IMR-90 (cell line): ENCODE measurements at regions not wholly inside any gene's neighbourhood (a gene's known extent, or its start where the extent isn't known, plus 50 kb on each side); places are given as distances from the start of the nearest gene placed in this dataset.

Experiments used
- ATAC-seq: fragments of 200-7000 bp; cut with Tn5 transposase; 2 replicates; pipeline ENCODE4 v1.9.1; 2020; ENCODE audit warnings: low read depth, mild to moderate bottlenecking, moderate library complexity
- BruUV-seq: library from RNA; stranded (reverse); fragments of 400-500 nt; replicated peaks from 2 replicates; lab custom pipeline; 2021; lab: Mats Ljungman, UMichigan
- CTCF ChIA-PET: fragments of 300-600 bp; formaldehyde crosslinking; extraction: SDS; loops from one replicate; lab custom pipeline; 2021; ENCODE audit warnings: antibody characterized with exemption; lab: Yijun Ruan, JAX
- POLR2A ChIA-PET: fragments of 300-600 bp; sonication (Branson Sonifier 250); formaldehyde crosslinking; loops from one replicate; lab custom pipeline; 2022; ENCODE audit warnings: antibody characterized with exemption; ENCODE audit not compliant: unreplicated experiment; lab: Charles Lee
- DNase-seq: peaks from one replicate; pipeline ENCODE4 v3.0.0; 2013
- H2AFZ ChIP-seq: replicated peaks from 2 replicates; pipeline ENCODE3; 2013; ENCODE audit warnings: low read length, mild to moderate bottlenecking; ENCODE audit not compliant: poor library complexity
- H2AK5ac ChIP-seq: 2 replicates; pipeline ENCODE4 v1.6.1; 2013; ENCODE audit warnings: low read depth, low read length, inconsistent platforms
- H2AK9ac ChIP-seq: replicated peaks from 2 replicates; pipeline ENCODE3; 2013; ENCODE audit warnings: mild to moderate bottlenecking, low read depth, low read length, moderate library complexity; ENCODE audit not compliant: poor library complexity
- H2BK120ac ChIP-seq: 2 replicates; pipeline ENCODE4 v1.6.1; 2013; ENCODE audit warnings: low read depth, low read length, inconsistent platforms
- H2BK15ac ChIP-seq: 3 replicates; pipeline ENCODE4 v1.6.1; 2013; ENCODE audit warnings: low read depth, low read length, inconsistent platforms
- H2BK20ac ChIP-seq: 2 replicates; pipeline ENCODE4 v1.6.1; 2013; ENCODE audit warnings: low read depth, mild to moderate bottlenecking, inconsistent platforms, low read length, moderate library complexity
- H2BK5ac ChIP-seq: 2 replicates; pipeline ENCODE4 v1.6.1; 2013; ENCODE audit warnings: mild to moderate bottlenecking, low read depth, low read length, inconsistent platforms; ENCODE audit not compliant: poor library complexity, severe bottlenecking
- H3K14ac ChIP-seq: replicated peaks from 2 replicates; pipeline ENCODE4 v1.6.1; 2013; ENCODE audit warnings: low read depth, low read length, inconsistent platforms
- H3K18ac ChIP-seq: 2 replicates; pipeline ENCODE4 v1.6.1; 2013; ENCODE audit warnings: low read depth, low read length, control low read depth
- H3K23ac ChIP-seq: 2 replicates; pipeline ENCODE4 v1.6.1; 2013; ENCODE audit warnings: low read depth, low read length, inconsistent platforms
- H3K27ac ChIP-seq: 2 replicates; pipeline ENCODE4 v1.5.1; 2013; ENCODE audit warnings: mild to moderate bottlenecking, control low read depth, low read length; ENCODE audit not compliant: insufficient read depth
- H3K27me3 ChIP-seq: 2 replicates; pipeline ENCODE4 v1.6.1; 2013; ENCODE audit warnings: low read length; ENCODE audit not compliant: control insufficient read depth, insufficient read depth
- H3K36me3 ChIP-seq: 2 replicates; pipeline ENCODE4 v1.6.1; 2013; ENCODE audit warnings: low read length, mixed read lengths; ENCODE audit not compliant: control insufficient read depth, insufficient read depth
- H3K4ac ChIP-seq: 2 replicates; pipeline ENCODE4 v1.6.1; 2013; ENCODE audit warnings: low read depth, low read length, inconsistent platforms
- H3K4me1 ChIP-seq: 2 replicates; pipeline ENCODE4 v1.6.1; 2013; ENCODE audit warnings: low read length, mixed read lengths; ENCODE audit not compliant: control insufficient read depth, insufficient read depth
- H3K4me2 ChIP-seq: 2 replicates; pipeline ENCODE4 v1.6.1; 2013; ENCODE audit warnings: low read depth, mild to moderate bottlenecking, control low read depth, low read length, moderate library complexity
- H3K4me3 ChIP-seq: 2 replicates; pipeline ENCODE4 v1.5.1; 2013; ENCODE audit warnings: low read depth, mild to moderate bottlenecking, control low read depth, low read length, moderate library complexity; ENCODE audit not compliant: insufficient read depth
- H3K56ac ChIP-seq: 2 replicates; pipeline ENCODE4 v1.6.1; 2013; ENCODE audit warnings: low read length, inconsistent platforms; ENCODE audit not compliant: insufficient read depth; ENCODE audit errors: extremely low read depth
- H3K79me1 ChIP-seq, 2 experiments: 2 replicates each; pipeline ENCODE4 v1.6.1; 2013; ENCODE audit warnings: low read length in 2 of 2, inconsistent platforms in 1 of 2, low read depth in 1 of 2
- H3K9ac ChIP-seq: 2 replicates; pipeline ENCODE4 v1.6.1; 2013; ENCODE audit warnings: low read depth, low read length, control low read depth
- H3K9me1 ChIP-seq: 2 replicates; pipeline ENCODE4 v1.6.1; 2013; ENCODE audit warnings: low read length, inconsistent platforms; ENCODE audit not compliant: insufficient read depth
- H3K9me3 ChIP-seq: 2 replicates; pipeline ENCODE4 v1.6.1; 2013; ENCODE audit warnings: low read length; ENCODE audit not compliant: control insufficient read depth, insufficient read depth
- H4K20me1 ChIP-seq: 2 replicates; pipeline ENCODE4 v1.6.1; 2013; ENCODE audit warnings: low read length, inconsistent platforms; ENCODE audit not compliant: insufficient read depth
- H4K5ac ChIP-seq: 2 replicates; pipeline ENCODE4 v1.6.1; 2013; ENCODE audit warnings: mild to moderate bottlenecking, low read depth, low read length, control low read depth
- H4K8ac ChIP-seq, 2 experiments: 2 replicates each; pipeline ENCODE4 v1.6.1; 2013; ENCODE audit warnings: low read depth in 2 of 2, low read length in 2 of 2, control low read depth in 1 of 2, inconsistent platforms in 1 of 2
- H4K91ac ChIP-seq: 2 replicates; pipeline ENCODE4 v1.6.1; 2013; ENCODE audit warnings: low read depth, low read length, inconsistent platforms; ENCODE audit not compliant: insufficient read depth
- CHD1 ChIP-seq: IDR thresholded peaks from 2 replicates; pipeline ENCODE4 v1.6.1; 2012; ENCODE audit warnings: low read depth, low read length, improper control_type of control experiment
- FOS ChIP-seq: fragments of 150-350 bp; IDR thresholded peaks from 2 replicates; pipeline ENCODE4 v1.6.1; 2016; ENCODE audit warnings: low read depth, low read length
- MAFK ChIP-seq: IDR thresholded peaks from 2 replicates; pipeline ENCODE4 v1.6.1; 2012; ENCODE audit warnings: low read depth, low read length, improper control_type of control experiment
- MXI1 ChIP-seq: IDR thresholded peaks from 2 replicates; pipeline ENCODE4 v1.6.1; 2012; ENCODE audit warnings: low read depth, mild to moderate bottlenecking, low read length, moderate library complexity, borderline replicate concordance
- NFE2L2 ChIP-seq: fragments of 150-350 bp; IDR thresholded peaks from 2 replicates; pipeline ENCODE4 v1.6.1; 2016; ENCODE audit warnings: low read depth, mild to moderate bottlenecking, low read length
- RAD21 ChIP-seq: IDR thresholded peaks from 2 replicates; pipeline ENCODE4 v1.6.1; 2012; ENCODE audit warnings: low read length, improper control_type of control experiment
- SMC3 ChIP-seq: fragments of 150-350 bp; IDR thresholded peaks from 2 replicates; pipeline ENCODE4 v1.6.1; 2016; ENCODE audit warnings: low read depth, mild to moderate bottlenecking, antibody characterized with exemption, low read length, moderate library complexity
- WGBS, 2 experiments: methylation state at CpG; one replicate each; pipeline versions ENCODE4 v1.1.5 to v1.1.7; 2013; ENCODE audit warnings: missing lambda C conversion rate in 2 of 2; ENCODE audit not compliant: insufficient read length in 1 of 2; ENCODE audit errors: extremely low coverage in 2 of 2; 5-methylcytosine and 5-hydroxymethylcytosine counted together
- dilution Hi-C: fragments of 300-500 bp; cut with HindIII; formaldehyde crosslinking; loops from one replicate; pipeline ENCODE4 v1.14.3; 2018; ENCODE audit warnings: low sequenced_read_pairs; ENCODE audit not compliant: unreplicated experiment
- in situ Hi-C: fragments of 300-500 bp; cut with MboI; formaldehyde crosslinking; loops from 3 replicates; pipeline ENCODE4 v1.14.3; 2019; ENCODE audit warnings: low sequenced_read_pairs, inconsistent platforms, mixed read lengths
- intact Hi-C: fragments of 100-400 bp; cut with micrococcal nuclease; formaldehyde crosslinking; loops from 2 replicates; pipeline ENCODE4 v1.10.0; 2022

DNA sequence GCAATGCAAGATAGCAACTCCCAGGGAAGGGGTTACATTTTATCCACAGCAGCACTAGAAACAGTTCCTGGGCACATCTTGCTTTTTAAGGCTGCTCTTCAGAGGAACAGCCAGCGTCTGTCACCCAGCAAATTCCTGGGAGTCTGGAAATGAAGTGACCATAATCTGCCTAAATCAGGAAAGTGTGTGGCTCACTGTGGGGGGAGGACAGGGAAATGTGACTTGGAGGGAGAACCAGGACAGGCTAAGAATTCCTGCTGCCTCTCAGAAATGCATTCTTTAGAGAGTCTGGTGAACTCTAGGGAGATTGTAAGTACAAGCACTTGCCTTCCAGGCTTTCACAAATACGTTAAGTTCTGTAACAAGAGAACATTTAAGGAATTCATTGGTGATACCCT, 364.3 kb upstream of the SPHKAP start:
- H3K4me1 ChIP-seq, result peaks cover 1% of the 10 kb centered on the region; the same call in 1 of the 2 replicates

More for the DNA sequence above, 364.3 kb upstream of the SPHKAP start:
- Histone ChIP-seq H3K9me1 (no peaks in the 10 kb centered on the region), H2BK5ac (no peak overlapping the region), H3K36me3 (no peaks in the 10 kb centered on the region), H3K14ac (no peak overlapping the region), H2BK15ac (no peak overlapping the region), H4K8ac (no peak overlapping the region; a peak in 1 of 4 replicates), H3K4me2 (no peak overlapping the region), H2AK9ac (no peak overlapping the region), H2BK120ac (no peak overlapping the region), H3K27me3 (no peaks in the 10 kb centered on the region), H4K20me1 (no peaks in the 10 kb centered on the region), H3K27ac (no peak overlapping the region), H3K79me1 (no peaks in the 10 kb centered on the region), H3K4ac (no peak overlapping the region), H3K4me3 (no peak overlapping the region), H3K9ac (no peak overlapping the region), H4K91ac (no peak overlapping the region), H3K9me3 (peaks cover 17% of the 10 kb centered on the region), H4K5ac (no peak overlapping the region), H3K56ac (no peak overlapping the region), H2AK5ac (no peak overlapping the region), H2AFZ (no peak overlapping the region), H2BK20ac (peak overlapping the region; percentile 3; the same call in 1 of the 2 replicates), H3K23ac (no peak overlapping the region), H3K18ac (no peak overlapping the region)
- DNase-seq (no peak), ATAC-seq (no peak)
- POLR2A ChIA-PET, result no interaction called here
- in situ Hi-C loops (no loop called here), intact Hi-C loops (no loop called here), dilution Hi-C loops (no loop called here)
- BruUV-seq, result no TSS peak
- CTCF ChIA-PET, result no interaction called here
- 17% methylated on average over 1 of the region's 2 CpGs; no CpG with 5 or more reads in 1 of the 2 experiments for WGBS, 2 experiments
- no peak for TF ChIP-seq RAD21
- TF ChIP-seq CHD1, result no peak
- no peak for TF ChIP-seq SMC3
- TF ChIP-seq MAFK, result no peak
- TF ChIP-seq FOS, result no peak
- no peak for TF ChIP-seq NFE2L2
- TF ChIP-seq MXI1, result no peak
